Adipocyte (in vitro differentiated cells): ENCODE measurements at regions not wholly inside any gene's neighbourhood (a gene's known extent, or its start where the extent isn't known, plus 50 kb on each side); places are given as distances from the start of the nearest gene placed in this dataset.

ENCODE experiments used
- DNase-seq: peaks from one replicate; pipeline ENCODE4 v3.0.0-alpha.2; 2015; ENCODE audit warnings: low read depth
- H3K27me3 ChIP-seq: replicated peaks from 2 replicates; pipeline ENCODE4 v1.7.0; 2013; ENCODE audit warnings: mild to moderate bottlenecking, low read length, moderate library complexity; ENCODE audit not compliant: control insufficient read depth, insufficient read depth
- H3K36me3 ChIP-seq: 2 replicates; pipeline ENCODE4 v1.7.0; 2013; ENCODE audit warnings: low read length, mild to moderate bottlenecking, moderate library complexity; ENCODE audit not compliant: control insufficient read depth, insufficient read depth, severe bottlenecking
- H3K4me1 ChIP-seq: 2 replicates; pipeline ENCODE4 v1.7.0; 2013; ENCODE audit warnings: mild to moderate bottlenecking, low read length, moderate library complexity; ENCODE audit not compliant: control insufficient read depth, insufficient read depth
- H3K4me3 ChIP-seq: 2 replicates; pipeline ENCODE4 v1.7.0; 2013; ENCODE audit warnings: mild to moderate bottlenecking, low read length, moderate library complexity
- H3K9ac ChIP-seq: 2 replicates; pipeline ENCODE4 v1.7.0; 2013; ENCODE audit warnings: mild to moderate bottlenecking, low read length, moderate library complexity
- H3K9me3 ChIP-seq: 2 replicates; pipeline ENCODE4 v1.7.0; 2013; ENCODE audit warnings: mild to moderate bottlenecking, low read length, moderate library complexity; ENCODE audit not compliant: control insufficient read depth

DNA sequence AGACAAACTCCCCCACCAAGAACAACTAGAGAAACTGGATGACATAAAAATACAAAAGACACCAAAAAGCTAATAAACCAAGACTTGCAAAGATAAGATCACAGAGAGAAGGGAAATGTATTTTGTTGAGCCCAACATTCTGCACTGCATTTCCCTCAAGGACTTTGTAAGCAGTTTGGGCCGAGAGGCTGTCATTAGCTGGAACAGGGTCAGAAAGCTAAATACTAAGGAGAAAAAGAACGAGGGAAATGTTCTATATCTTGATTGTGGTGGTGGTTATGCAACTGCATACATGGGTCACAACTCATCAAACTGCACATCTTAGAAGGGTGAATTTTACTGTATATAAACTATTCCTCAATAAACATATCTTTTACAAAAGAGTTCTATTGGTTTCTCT lies 315.0 kb downstream of the IPMK start:
- no peak overlapping the region for H3K4me3 ChIP-seq
- H3K36me3 ChIP-seq: no peaks in the 10 kb centered on the region
- no peaks in the 10 kb centered on the region for H3K9me3 ChIP-seq
- H3K4me1 ChIP-seq: no peaks in the 10 kb centered on the region
- DNase-seq: peak; percentile 72
- H3K27me3 ChIP-seq: no peaks in the 10 kb centered on the region
- no peak overlapping the region for H3K9ac ChIP-seq

DNA sequence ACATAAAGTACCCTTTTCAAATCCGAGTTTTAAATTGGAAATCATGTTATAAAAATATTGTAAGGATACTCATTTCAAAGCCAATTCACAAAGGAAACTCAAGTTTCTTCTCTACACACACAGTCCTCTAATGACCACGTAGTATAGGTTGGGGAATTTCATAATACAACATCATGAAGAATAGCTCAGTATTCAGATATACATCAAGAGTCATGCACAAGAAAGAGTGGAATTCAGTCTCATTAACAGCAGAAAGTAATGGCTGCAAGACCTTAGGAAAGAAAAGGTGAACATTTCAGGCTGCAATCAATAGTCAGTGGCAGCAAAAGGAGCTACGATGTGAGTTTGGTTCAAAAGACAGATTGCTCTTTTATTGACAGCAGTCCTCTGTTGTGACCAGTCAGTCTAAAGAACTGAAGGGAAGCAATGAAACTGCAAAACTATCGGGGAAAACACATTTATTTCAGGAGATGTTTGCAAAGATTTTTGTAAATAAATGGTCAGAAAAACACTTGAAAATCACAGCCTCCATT lies 317.2 kb downstream of the IPMK start:
- H3K27me3 ChIP-seq: no peaks in the 10 kb centered on the region
- no peak for DNase-seq

DNA sequence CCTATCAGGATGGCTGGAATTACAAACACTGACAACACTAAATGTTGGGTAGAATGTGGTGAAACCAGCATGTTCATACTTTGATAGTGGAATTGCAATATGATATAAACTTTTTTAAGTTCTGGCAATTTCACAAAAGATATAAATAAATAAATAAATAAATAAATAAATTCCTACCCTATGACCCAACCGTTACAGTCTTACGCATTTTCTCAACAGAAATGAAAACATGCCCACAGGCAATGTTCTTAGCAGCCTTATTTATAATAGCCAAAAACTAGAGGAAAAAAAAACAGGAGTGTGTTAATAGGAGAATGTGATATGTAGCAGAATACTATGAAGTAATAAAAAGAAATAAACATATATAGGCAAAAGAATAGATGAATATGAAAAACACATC lies 318.9 kb downstream of the IPMK start:
- Histone ChIP-seq H3K27me3 (no peaks in the 10 kb centered on the region), H3K9ac (no peak overlapping the region), H3K36me3 (no peaks in the 10 kb centered on the region), H3K4me1 (no peaks in the 10 kb centered on the region), H3K9me3 (no peaks in the 10 kb centered on the region), H3K4me3 (no peak overlapping the region)
- DNase-seq: no peak

More for the DNA sequence above, 317.2 kb downstream of the IPMK start:
- no peaks in the 10 kb centered on the region for H3K9me3 ChIP-seq
- H3K4me1 ChIP-seq: no peaks in the 10 kb centered on the region
- no peak overlapping the region for H3K4me3 ChIP-seq
- H3K9ac ChIP-seq: no peak overlapping the region
- no peaks in the 10 kb centered on the region for H3K36me3 ChIP-seq

DNA sequence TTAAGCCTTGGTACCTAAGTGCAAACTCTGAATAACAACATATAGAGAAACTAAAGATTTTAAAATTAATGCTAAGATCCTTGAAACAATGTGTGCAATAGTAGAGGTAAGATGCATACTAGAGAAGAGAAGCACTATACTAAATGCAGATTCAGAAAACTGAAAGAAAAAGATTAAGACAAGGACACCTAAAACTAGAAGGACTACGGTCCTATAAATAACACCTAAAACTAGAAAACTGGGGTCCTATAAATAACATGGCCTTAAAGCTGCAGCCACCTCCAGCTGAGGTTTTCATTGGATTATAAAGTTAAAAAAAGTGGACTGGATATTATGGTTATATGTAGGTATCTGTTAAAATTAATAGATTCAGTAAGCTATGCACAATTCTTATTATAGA lies 320.9 kb downstream of the IPMK start:
- Histone ChIP-seq H3K9ac (no peak overlapping the region), H3K27me3 (no peaks in the 10 kb centered on the region), H3K4me3 (no peak overlapping the region), H3K9me3 (no peaks in the 10 kb centered on the region), H3K4me1 (no peaks in the 10 kb centered on the region), H3K36me3 (no peaks in the 10 kb centered on the region)
- no peak for DNase-seq

DNA sequence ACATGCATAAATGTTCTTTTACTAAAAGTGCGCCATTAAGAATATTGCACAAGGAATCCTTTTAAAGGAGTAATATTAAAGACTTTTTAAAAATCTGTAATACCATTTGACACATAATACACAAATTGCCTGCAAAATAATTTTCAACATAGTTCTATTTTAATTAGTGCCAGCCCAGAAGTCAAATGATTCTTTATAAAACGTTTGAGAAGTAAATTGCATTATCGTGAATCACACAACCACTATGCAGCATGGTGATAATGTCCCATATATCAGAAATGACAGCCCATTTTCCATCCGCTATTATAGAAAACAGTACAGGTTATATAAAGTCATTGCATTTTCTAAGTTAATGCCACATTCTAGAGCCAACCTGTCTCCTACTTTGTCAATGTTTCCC lies 324.0 kb downstream of the IPMK start:
- no peak overlapping the region for H3K4me3 ChIP-seq
- no peaks in the 10 kb centered on the region for H3K9me3 ChIP-seq
- no peak for DNase-seq
- H3K9ac ChIP-seq: no peak overlapping the region
- H3K4me1 ChIP-seq: no peaks in the 10 kb centered on the region
- H3K36me3 ChIP-seq: no peaks in the 10 kb centered on the region
- H3K27me3 ChIP-seq: no peaks in the 10 kb centered on the region

DNA sequence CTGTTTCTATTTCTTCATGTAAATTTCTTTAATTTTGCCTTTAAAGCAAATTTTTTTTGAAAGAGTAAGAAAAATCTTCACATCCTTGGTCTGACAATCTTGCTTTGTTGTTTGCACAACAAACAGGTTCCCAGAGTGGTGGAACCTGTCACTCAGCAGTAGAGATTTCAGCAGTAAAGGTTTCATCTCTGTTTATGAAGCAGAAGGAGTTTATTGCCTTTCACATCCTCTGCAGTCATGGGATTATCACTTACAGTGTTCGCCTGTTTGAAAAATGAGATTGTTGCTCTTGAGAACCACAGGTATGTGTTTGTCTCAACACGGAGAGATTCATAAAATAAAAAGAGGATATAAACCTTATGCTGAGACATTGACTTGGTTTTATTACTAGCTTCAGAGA lies 342.6 kb downstream of the IPMK start:
- Histone ChIP-seq H3K4me3 (no peak overlapping the region), H3K27me3 (no peaks in the 10 kb centered on the region), H3K36me3 (no peaks in the 10 kb centered on the region), H3K9me3 (peaks cover 5% of the 10 kb centered on the region), H3K9ac (no peak overlapping the region), H3K4me1 (no peaks in the 10 kb centered on the region)
- no peak for DNase-seq

DNA sequence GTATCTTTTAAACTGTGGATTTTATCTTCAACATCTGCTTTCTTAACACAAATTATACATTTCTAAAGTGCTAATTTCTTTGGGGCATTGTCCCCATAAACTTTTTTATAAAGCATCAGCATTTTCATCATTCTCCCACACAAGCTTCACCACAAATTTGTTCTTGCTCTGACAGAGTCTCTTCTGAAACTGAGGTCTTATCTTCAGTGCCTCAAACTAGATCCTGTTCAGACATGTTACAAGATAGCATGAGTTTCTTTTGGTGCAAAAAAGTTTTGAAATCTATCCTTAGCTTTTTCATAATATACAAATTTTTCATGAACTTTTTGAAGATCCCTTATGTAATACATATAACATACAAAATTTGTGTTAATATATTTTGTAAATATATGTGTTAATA lies 346.6 kb downstream of the IPMK start:
- Histone ChIP-seq H3K4me1 (no peaks in the 10 kb centered on the region), H3K36me3 (no peaks in the 10 kb centered on the region), H3K9ac (no peak overlapping the region), H3K4me3 (no peak overlapping the region), H3K9me3 (no peaks in the 10 kb centered on the region), H3K27me3 (no peaks in the 10 kb centered on the region)
- DNase-seq: no peak

DNA sequence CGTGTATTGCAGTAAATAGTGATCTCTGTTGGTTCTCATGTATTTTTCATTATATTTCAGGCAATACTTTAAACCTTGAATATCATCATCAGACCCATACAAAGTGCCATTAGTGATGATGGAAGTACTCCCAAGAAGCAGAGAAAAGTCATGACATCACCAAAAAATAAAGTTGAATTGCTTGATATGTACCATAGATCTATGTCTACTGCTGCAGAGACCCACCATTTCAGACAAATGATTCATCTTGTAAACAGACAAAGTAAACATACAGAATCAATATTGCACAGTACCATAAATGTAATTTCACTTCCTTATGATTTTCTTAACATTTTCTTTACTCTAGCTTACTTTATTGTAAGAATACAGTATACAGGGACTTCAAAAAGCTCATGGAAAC lies 347.8 kb downstream of the IPMK start:
- Histone ChIP-seq H3K27me3 (no peaks in the 10 kb centered on the region), H3K4me3 (no peak overlapping the region), H3K36me3 (no peaks in the 10 kb centered on the region), H3K9me3 (no peaks in the 10 kb centered on the region), H3K9ac (no peak overlapping the region), H3K4me1 (no peaks in the 10 kb centered on the region)
- no peak for DNase-seq

DNA sequence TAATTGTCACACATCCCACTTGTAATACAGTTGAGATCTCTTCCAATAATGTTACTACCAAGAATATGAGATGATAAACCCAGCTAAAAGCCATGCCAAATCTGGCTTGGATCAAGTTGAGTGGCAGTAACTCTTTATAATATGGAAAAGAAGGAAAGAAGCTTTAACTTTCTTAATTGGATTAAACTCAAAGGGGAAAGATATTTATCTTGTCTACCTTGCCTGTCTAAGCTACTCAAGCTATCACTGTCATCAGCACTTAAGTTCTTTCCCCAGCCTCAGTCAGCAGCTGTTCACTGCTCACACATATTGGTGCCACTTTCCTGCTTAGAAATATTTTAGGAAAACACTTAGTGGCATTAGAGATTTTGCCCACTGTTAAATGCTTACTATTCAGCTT lies 350.7 kb downstream of the IPMK start:
- H3K9me3 ChIP-seq: no peaks in the 10 kb centered on the region
- no peaks in the 10 kb centered on the region for H3K36me3 ChIP-seq
- H3K4me1 ChIP-seq: no peaks in the 10 kb centered on the region
- H3K27me3 ChIP-seq: no peaks in the 10 kb centered on the region
- H3K9ac ChIP-seq: no peak overlapping the region
- no peak overlapping the region for H3K4me3 ChIP-seq
- DNase-seq: no peak

DNA sequence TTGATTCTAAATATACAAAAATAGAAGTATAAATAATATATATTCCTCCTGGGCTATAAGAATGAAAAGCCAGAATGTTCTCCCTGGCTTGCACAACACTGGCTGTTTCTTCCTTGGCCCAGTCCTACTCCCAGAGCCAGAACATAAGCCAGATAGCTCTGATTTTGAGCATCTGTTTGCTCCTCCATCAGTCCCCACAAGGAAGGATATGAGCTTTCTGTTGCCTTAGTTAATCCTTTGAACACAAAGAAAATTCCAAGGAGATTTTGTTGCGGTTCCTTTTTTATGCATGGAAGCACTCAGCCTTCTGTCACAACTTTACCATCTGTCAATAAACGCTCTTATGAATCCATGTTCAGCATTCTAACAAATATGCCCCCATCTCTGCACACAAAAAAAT lies 361.8 kb downstream of the IPMK start:
- Histone ChIP-seq H3K9ac (no peak overlapping the region), H3K27me3 (no peaks in the 10 kb centered on the region), H3K4me1 (no peaks in the 10 kb centered on the region), H3K4me3 (no peak overlapping the region), H3K9me3 (peaks cover 4% of the 10 kb centered on the region), H3K36me3 (no peaks in the 10 kb centered on the region)
- DNase-seq: no peak

DNA sequence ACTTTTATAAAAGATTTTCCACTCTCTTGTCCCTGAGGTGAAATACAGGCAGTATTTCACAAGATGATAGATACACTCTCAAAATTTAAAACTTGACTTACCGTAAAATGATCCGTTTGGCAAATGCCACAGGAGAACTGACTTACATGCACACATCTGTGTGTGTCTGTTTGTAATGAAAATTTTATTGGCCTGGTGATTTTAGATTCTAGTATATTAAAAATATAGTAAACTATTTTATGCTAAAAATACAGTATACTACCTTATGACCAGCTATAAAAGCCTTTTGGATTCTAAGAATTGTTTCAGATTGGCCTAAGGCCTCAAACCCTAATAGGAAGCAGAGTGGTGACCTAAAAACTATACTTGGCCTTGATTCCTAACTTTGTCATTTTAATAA lies 362.7 kb downstream of the IPMK start:
- no peaks in the 10 kb centered on the region for H3K4me1 ChIP-seq
- no peaks in the 10 kb centered on the region for H3K36me3 ChIP-seq
- no peak overlapping the region for H3K9ac ChIP-seq
- no peak for DNase-seq
- peaks cover 4% of the 10 kb centered on the region for H3K9me3 ChIP-seq
- no peaks in the 10 kb centered on the region for H3K27me3 ChIP-seq
- no peak overlapping the region for H3K4me3 ChIP-seq

DNA sequence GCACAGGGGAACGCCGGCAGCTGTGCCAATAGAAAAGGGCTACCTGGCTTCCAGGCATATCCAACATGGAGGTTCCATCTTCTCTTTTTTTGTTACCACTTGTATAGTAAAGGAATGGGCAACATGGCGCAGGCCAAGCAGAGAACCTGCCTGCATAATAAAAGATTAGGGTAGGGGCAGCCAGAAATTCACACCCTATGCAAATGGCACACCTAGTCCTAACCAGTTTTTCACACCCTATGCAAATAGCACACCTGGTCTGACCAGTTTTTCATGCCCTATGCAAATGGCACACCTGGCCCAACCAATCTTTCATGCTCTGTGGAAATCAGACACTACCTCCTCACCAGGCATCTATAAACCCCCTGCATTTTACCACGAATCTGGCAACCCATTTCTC lies 369.5 kb downstream of the IPMK start:
- Histone ChIP-seq H3K27me3 (no peaks in the 10 kb centered on the region), H3K36me3 (no peaks in the 10 kb centered on the region), H3K4me1 (no peaks in the 10 kb centered on the region), H3K4me3 (no peak overlapping the region), H3K9ac (no peak overlapping the region), H3K9me3 (peaks cover 4% of the 10 kb centered on the region)
- DNase-seq: no peak
